CD14-positive monocyte (primary cell): ENCODE measurements at regions not wholly inside any gene's neighbourhood (a gene's known extent, or its start where the extent isn't known, plus 50 kb on each side); places are given as distances from the start of the nearest gene placed in this dataset.

Source experiments
- DNase-seq, 3 donors: peaks; one replicate each; pipeline ENCODE4 v3.0.0-alpha.2; 2011 to 2022
- H2AFZ ChIP-seq: 2 replicates; pipeline ENCODE4 v1.6.0; 2012; ENCODE audit warnings: mild to moderate bottlenecking, low read depth, low read length, inconsistent platforms; ENCODE audit not compliant: insufficient read depth, poor library complexity, severe bottlenecking
- H3K27ac ChIP-seq, 2 donors: 1 replicate in 1 of 2; 2 replicates in 1 of 2; pipeline ENCODE4 v1.5.1; 2012 to 2013; ENCODE audit warnings: low read length in 2 of 2, control low read depth in 1 of 2, inconsistent platforms in 1 of 2, low read depth in 1 of 2, mild to moderate bottlenecking in 1 of 2
- H3K27me3 ChIP-seq, 2 donors: one replicate each; pipeline versions ENCODE4 v1.6.0 to v1.6.1; 2011 to 2013; ENCODE audit warnings: low read length in 2 of 2; ENCODE audit not compliant: control insufficient read depth in 2 of 2, insufficient read depth in 2 of 2
- H3K36me3 ChIP-seq, 2 donors: replicated peaks in 1 of 2; 1 replicate in 1 of 2; 2 replicates in 1 of 2; pipeline versions ENCODE4 v1.5.1 to v1.6.1; 2012 to 2013; ENCODE audit warnings: low read length in 2 of 2, control low read depth in 1 of 2, inconsistent platforms in 1 of 2, mild to moderate bottlenecking in 1 of 2; ENCODE audit not compliant: insufficient read depth in 2 of 2, control insufficient read depth in 1 of 2
- H3K4me1 ChIP-seq, 2 donors: 1 replicate in 1 of 2; 2 replicates in 1 of 2; pipeline versions ENCODE4 v1.5.1 to v1.6.1; 2012 to 2013; ENCODE audit warnings: low read length in 2 of 2, control low read depth in 1 of 2, inconsistent platforms in 1 of 2, mild to moderate bottlenecking in 1 of 2, moderate library complexity in 1 of 2; ENCODE audit not compliant: insufficient read depth in 2 of 2, control insufficient read depth in 1 of 2
- H3K4me2 ChIP-seq: replicated peaks from 2 replicates; pipeline ENCODE3; 2012; ENCODE audit warnings: low read length, moderate library complexity, mild to moderate bottlenecking; ENCODE audit not compliant: poor library complexity, severe bottlenecking; ENCODE audit errors: extremely low read depth
- H3K4me3 ChIP-seq, 3 experiments: fragments of 200-600 bp in 1 of 3; sonication (generic) in 1 of 3; replicated peaks in 1 of 3; 1 replicate in 2 of 3; 2 replicates in 1 of 3; pipeline ENCODE4 v1.5.1; 2011 to 2013; ENCODE audit warnings: low read length in 3 of 3, mild to moderate bottlenecking in 3 of 3, control low read depth in 2 of 3, low read depth in 2 of 3, inconsistent platforms in 1 of 3, moderate library complexity in 1 of 3
- H3K79me2 ChIP-seq: 2 replicates; pipeline ENCODE4 v1.6.0; 2012; ENCODE audit warnings: mild to moderate bottlenecking, control low read depth, inconsistent platforms, low read length, moderate library complexity; ENCODE audit not compliant: insufficient read depth
- H3K9ac ChIP-seq: 2 replicates; pipeline ENCODE4 v1.6.0; 2017; ENCODE audit warnings: low read length, mild to moderate bottlenecking; ENCODE audit not compliant: insufficient read depth, poor library complexity, severe bottlenecking
- H3K9me3 ChIP-seq, 2 donors: replicated peaks in 1 of 2; 1 replicate in 1 of 2; 2 replicates in 1 of 2; pipeline versions ENCODE4 v1.5.1 to v1.6.1; 2012 to 2013; ENCODE audit warnings: low read length in 2 of 2, control low read depth in 1 of 2; ENCODE audit not compliant: control insufficient read depth in 1 of 2, insufficient read depth in 1 of 2
- H4K20me1 ChIP-seq: 2 replicates; pipeline ENCODE4 v1.6.0; 2012; ENCODE audit warnings: mild to moderate bottlenecking, low read length, control low read depth, moderate library complexity; ENCODE audit not compliant: insufficient read depth
- H3K27ac Mint-ChIP-seq, 7 donors: one replicate each; pipeline ENCODE4 v1.8.0; 2020; ENCODE audit warnings: mild to moderate bottlenecking in 7 of 7, mixed read lengths in 7 of 7, moderate library complexity in 6 of 7, inconsistent platforms in 2 of 7
- H3K27me3 Mint-ChIP-seq, 3 donors: one replicate each; pipeline ENCODE4 v1.8.0; 2021 to 2022; ENCODE audit warnings: low read depth in 3 of 3, mild to moderate bottlenecking in 3 of 3, mixed read lengths in 3 of 3, moderate library complexity in 3 of 3, inconsistent platforms in 1 of 3
- H3K36me3 Mint-ChIP-seq, 2 donors: one replicate each; pipeline ENCODE4 v1.8.0; 2020; ENCODE audit warnings: mixed read lengths in 2 of 2, inconsistent platforms in 1 of 2, mild to moderate bottlenecking in 1 of 2
- H3K4me1 Mint-ChIP-seq: one replicate; pipeline ENCODE4 v1.8.0; 2020; ENCODE audit warnings: mild to moderate bottlenecking, mixed read lengths
- H3K4me3 Mint-ChIP-seq, 2 donors: one replicate each; pipeline ENCODE4 v1.8.0; 2020; ENCODE audit warnings: mild to moderate bottlenecking in 2 of 2, mixed read lengths in 2 of 2, moderate library complexity in 1 of 2
- H3K9me3 Mint-ChIP-seq, 7 donors: one replicate each; pipeline ENCODE4 v1.8.0; 2020 to 2022; ENCODE audit warnings: mixed read lengths in 7 of 7, mild to moderate bottlenecking in 6 of 7, moderate library complexity in 6 of 7, inconsistent platforms in 2 of 7
- WGBS: methylation state at CpG from one replicate; pipeline ENCODE4 v1.1.5; 2013; ENCODE audit warnings: missing lambda C conversion rate; ENCODE audit not compliant: insufficient coverage; 5-methylcytosine and 5-hydroxymethylcytosine counted together
- intact Hi-C, 2 donors: fragments of 100-400 bp; cut with micrococcal nuclease; formaldehyde crosslinking; loops; one replicate each; pipeline versions ENCODE4 v1.15.0 to v1.15.1; 2023
- TF ChIP-seq, protein P1 (sequence below): fragments of 200-600 bp; IDR thresholded peaks from one replicate; pipeline ENCODE4 v1.8.0; 2022; ENCODE audit warnings: antibody characterized with exemption, mild to moderate bottlenecking

- Mint-ChIP-seq H3K36me3 (no peaks in the 10 kb centered on the region), H3K9me3 (peaks cover 0 to 2% (median 0%) of the 10 kb centered on the region in 7 donors), H3K27ac (no peak overlapping the region), H3K4me3 (no peak overlapping the region), H3K4me1 (no peaks in the 10 kb centered on the region), H3K27me3 (peaks cover 0 to 3% (median 0%) of the 10 kb centered on the region in 3 donors)
- TF ChIP-seq, protein P1, sequence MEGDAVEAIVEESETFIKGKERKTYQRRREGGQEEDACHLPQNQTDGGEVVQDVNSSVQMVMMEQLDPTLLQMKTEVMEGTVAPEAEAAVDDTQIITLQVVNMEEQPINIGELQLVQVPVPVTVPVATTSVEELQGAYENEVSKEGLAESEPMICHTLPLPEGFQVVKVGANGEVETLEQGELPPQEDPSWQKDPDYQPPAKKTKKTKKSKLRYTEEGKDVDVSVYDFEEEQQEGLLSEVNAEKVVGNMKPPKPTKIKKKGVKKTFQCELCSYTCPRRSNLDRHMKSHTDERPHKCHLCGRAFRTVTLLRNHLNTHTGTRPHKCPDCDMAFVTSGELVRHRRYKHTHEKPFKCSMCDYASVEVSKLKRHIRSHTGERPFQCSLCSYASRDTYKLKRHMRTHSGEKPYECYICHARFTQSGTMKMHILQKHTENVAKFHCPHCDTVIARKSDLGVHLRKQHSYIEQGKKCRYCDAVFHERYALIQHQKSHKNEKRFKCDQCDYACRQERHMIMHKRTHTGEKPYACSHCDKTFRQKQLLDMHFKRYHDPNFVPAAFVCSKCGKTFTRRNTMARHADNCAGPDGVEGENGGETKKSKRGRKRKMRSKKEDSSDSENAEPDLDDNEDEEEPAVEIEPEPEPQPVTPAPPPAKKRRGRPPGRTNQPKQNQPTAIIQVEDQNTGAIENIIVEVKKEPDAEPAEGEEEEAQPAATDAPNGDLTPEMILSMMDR, result no peak
- Histone ChIP-seq H3K9ac (no peak overlapping the region), H3K9me3 (no peaks in the 10 kb centered on the region), H3K4me1 (no peaks in the 10 kb centered on the region), H3K79me2 (no peaks in the 10 kb centered on the region), H3K27me3 (no peaks in the 10 kb centered on the region), H3K4me3 (no peak overlapping the region), H3K36me3 (no peaks in the 10 kb centered on the region), H3K4me2 (no peak overlapping the region), H4K20me1 (no peaks in the 10 kb centered on the region), H3K27ac (no peak overlapping the region), H2AFZ (no peak overlapping the region)
- no peak for DNase-seq
- intact Hi-C loops, result no loop called here
These were observed 336.1 kb downstream of the TFEC start for GRCh38 chr7:115694424-115694823.

DNA sequence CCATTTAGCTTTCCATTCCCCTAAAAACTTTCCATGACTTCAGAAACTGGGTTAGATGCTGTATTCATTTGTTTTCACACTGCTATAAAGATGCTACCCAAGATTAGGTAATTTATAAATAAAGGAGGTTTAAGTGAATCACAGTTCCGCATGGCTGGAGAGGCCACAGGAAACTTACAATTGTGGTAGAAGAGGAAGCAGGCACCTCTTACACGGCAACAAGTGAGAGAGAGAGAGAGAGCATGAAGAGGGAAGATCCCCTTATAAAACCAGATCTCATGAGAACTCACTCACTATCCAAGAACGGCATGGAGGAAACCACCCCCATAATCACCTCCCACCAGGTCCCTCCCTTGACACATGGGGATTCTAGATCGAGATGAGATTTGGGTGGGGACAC, 336.8 kb downstream of the TFEC start:
- no peaks in the 10 kb centered on the region for H3K4me1 Mint-ChIP-seq

More for the DNA sequence above, 336.8 kb downstream of the TFEC start:
- intact Hi-C loops, result no loop called here
- H3K4me1 ChIP-seq, result no peaks in the 10 kb centered on the region
- no peaks in the 10 kb centered on the region for H3K9me3 ChIP-seq
- H3K27me3 ChIP-seq, result no peaks in the 10 kb centered on the region
- no peak for DNase-seq
- H3K4me3 Mint-ChIP-seq, result no peak overlapping the region
- no peak overlapping the region for H3K4me3 ChIP-seq
- H3K79me2 ChIP-seq, result no peaks in the 10 kb centered on the region
- H3K36me3 Mint-ChIP-seq, result no peaks in the 10 kb centered on the region
- H3K9ac ChIP-seq, result no peak overlapping the region
- H3K9me3 Mint-ChIP-seq, result peaks cover 0 to 2% (median 0%) of the 10 kb centered on the region in 7 donors
- H3K4me2 ChIP-seq, result no peak overlapping the region
- TF ChIP-seq, protein P1, result no peak
- H4K20me1 ChIP-seq, result no peaks in the 10 kb centered on the region
- H2AFZ ChIP-seq, result no peak overlapping the region
- no peak overlapping the region for H3K27ac Mint-ChIP-seq
- no peaks in the 10 kb centered on the region for H3K36me3 ChIP-seq
- H3K27ac ChIP-seq, result no peak overlapping the region
- H3K27me3 Mint-ChIP-seq, result peaks cover 0 to 3% (median 0%) of the 10 kb centered on the region in 3 donors
- WGBS, result no CpG with 5 or more reads among the region's 4 CpGs
